ENCODE measurements at regions not wholly inside any gene's neighbourhood (a gene's known extent, or its start where the extent isn't known, plus 50 kb on each side); places are given as distances from the start of the nearest gene placed in this dataset.
A peak's percentile ranks its signal among the peaks of the same experiment; 100 is the strongest.

DNA sequence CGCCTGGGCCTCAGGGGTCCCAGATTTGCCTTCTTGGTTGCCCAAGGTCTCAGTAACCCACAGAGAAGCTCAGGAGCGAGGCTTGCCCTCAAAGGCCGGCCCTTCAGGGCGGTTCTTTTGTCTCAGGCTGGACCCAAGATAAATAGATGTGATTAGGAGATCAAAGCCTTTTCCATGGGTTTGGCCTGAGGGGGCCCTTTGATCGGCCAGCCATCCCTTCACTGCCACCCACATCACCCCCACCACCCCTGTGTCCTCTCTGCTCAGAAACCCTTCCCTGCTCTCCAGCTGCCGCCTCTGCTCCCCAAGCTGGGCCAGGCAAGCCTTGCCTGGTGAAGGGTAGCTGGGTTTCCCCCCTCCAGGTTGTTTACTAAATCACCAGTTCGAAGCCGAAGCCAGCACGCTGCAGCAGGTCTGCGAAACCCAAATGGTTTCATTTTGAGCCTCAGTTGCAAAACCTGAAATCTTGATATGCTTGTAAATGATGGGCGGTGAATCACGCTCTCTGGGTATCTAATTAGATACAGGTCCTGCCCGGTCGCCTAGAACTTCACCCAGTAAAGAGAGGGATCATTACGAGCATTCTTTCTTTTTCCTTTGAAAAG, 202.6 kb upstream of the BCOR start:
- Histone ChIP-seq H4K20me1 (ENCODE audit: control insufficient read depth, insufficient read depth) (no peaks in the 10 kb centered on the region), H3K36me3 (ENCODE audit: control insufficient read depth in 2 of 2, insufficient read depth in 2 of 2, low read length in 1 of 2) (no peaks in the 10 kb centered on the region), H3K9me3 (replicated peaks; ENCODE audit: control insufficient read depth, insufficient read depth, low read length) (peaks cover 2% of the 10 kb centered on the region; the same call in 2 of the 3 replicates), H3K79me2 (ENCODE audit: control insufficient read depth, insufficient read depth, low read length) (no peaks in the 10 kb centered on the region), H3K27me3 (replicated peaks in 1 of 2; ENCODE audit: control insufficient read depth in 2 of 2, insufficient read depth in 2 of 2, low read length in 1 of 2) (no peaks in the 10 kb centered on the region), H3K4me2 (ENCODE audit: control insufficient read depth, insufficient read depth) (peak overlapping the region; percentile 31; the same call in 1 of the 2 replicates), H3K4me1 (ENCODE audit: control insufficient read depth, insufficient read depth, low read length) (peaks cover 16% of the 10 kb centered on the region), H3K4me3 (no peak overlapping the region), H2AFZ (ENCODE audit: control insufficient read depth, low read depth, low read length) (peak overlapping the region; percentile 1; the same call in 1 of the 2 replicates), H3K9ac (ENCODE audit: control insufficient read depth, insufficient read depth, low read length) (peak overlapping the region; percentile 37; the same call in 1 of the 2 replicates), H3K27ac (ENCODE audit: control insufficient read depth, insufficient read depth) (peak overlapping the region; percentile 38; the same call in 1 of the 2 replicates)
- 12% methylated on average over 15 of the region's 15 CpGs for WGBS (ENCODE audit: insufficient coverage, insufficient replicate concordance, low lambda C conversion rate, missing lambda C conversion rate)
- BruUV-seq (replicated peaks): no TSS peak
- TF ChIP-seq TCF12 (IDR thresholded peaks at IDR 0.05; ENCODE audit: low read depth, low read length) (0 out of 2 replicates have a peak, but pooled peaks have one; percentile 29), MTA3 (IDR thresholded peaks at IDR 0.05; ENCODE audit: borderline replicate concordance, low read length) (no peak)
- intact Hi-C loops (cut with micrococcal nuclease; ENCODE audit: unreplicated experiment) (loop anchor here (2.0 to 5.0 kb wide), 2 partner anchors 128 to 168 kb away; no protein-coding TSS in a partner anchor), in situ Hi-C loops (cut with MboI) (no loop called here)
- ATAC-seq (peak; percentile 79), FAIRE-seq (no peak), DNase-seq (ENCODE audit: low read depth, low spot score) (no peak)
- CTCF ChIA-PET: interaction anchor here (0.7 kb wide), 1 partner anchor 14 kb away, joined by 3 read pairs; no protein-coding TSS in a partner anchor
- RAD21 ChIA-PET (ENCODE audit: unreplicated experiment): no interaction called here
- POLR2A ChIA-PET: no interaction called here
- SMC1A ChIA-PET (ENCODE audit: uncharacterized antibody, unreplicated experiment): interaction anchor here (1.5 kb wide), 1 partner anchor 11 kb away, joined by 4 read pairs; no protein-coding TSS in a partner anchor

DNA sequence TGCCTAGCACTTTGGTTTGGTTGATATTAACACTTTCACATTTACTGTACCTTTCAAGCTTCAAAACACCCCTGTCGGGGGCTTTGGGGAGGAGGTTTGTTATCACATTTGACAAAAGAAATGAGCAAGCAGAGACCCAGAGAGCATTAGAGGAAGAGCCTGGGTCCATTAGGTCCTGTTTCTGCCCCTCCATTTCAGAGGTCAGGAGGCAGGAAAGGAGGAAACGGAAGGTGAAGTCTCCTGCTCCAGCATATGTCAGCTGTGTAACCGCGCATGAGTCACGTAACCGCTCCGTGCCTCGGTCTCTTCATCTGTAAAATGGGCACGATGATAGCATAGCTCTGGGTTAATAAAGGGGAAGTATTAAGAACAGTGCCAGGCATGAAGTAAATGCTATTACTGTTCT, 201.9 kb upstream of the BCOR start:
- ATAC-seq: peak; percentile 84

More for the DNA sequence above, 201.9 kb upstream of the BCOR start:
- Histone ChIP-seq H3K79me2 (ENCODE audit: control insufficient read depth, insufficient read depth, low read length) (no peaks in the 10 kb centered on the region), H3K36me3 (ENCODE audit: control insufficient read depth in 2 of 2, insufficient read depth in 2 of 2, low read length in 1 of 2) (no peaks in the 10 kb centered on the region), H3K4me2 (ENCODE audit: control insufficient read depth, insufficient read depth) (peak overlapping the region; percentile 34), H3K9ac (ENCODE audit: control insufficient read depth, insufficient read depth, low read length) (no peak overlapping the region), H3K27me3 (replicated peaks in 1 of 2; ENCODE audit: control insufficient read depth in 2 of 2, insufficient read depth in 2 of 2, low read length in 1 of 2) (no peaks in the 10 kb centered on the region), H4K20me1 (ENCODE audit: control insufficient read depth, insufficient read depth) (no peaks in the 10 kb centered on the region), H3K9me3 (replicated peaks; ENCODE audit: control insufficient read depth, insufficient read depth, low read length) (peaks cover 2% of the 10 kb centered on the region; the same call in 2 of the 3 replicates), H3K27ac (ENCODE audit: control insufficient read depth, insufficient read depth) (0 out of 2 replicates have a peak overlapping the region, but pooled peaks have one; percentile 38), H2AFZ (ENCODE audit: control insufficient read depth, low read depth, low read length) (peak overlapping the region; percentile 0), H3K4me1 (ENCODE audit: control insufficient read depth, insufficient read depth, low read length) (peaks cover 16% of the 10 kb centered on the region), H3K4me3 (no peak overlapping the region)
- DNase-seq (ENCODE audit: low read depth, low spot score): no peak
- ChIA-PET SMC1A (ENCODE audit: uncharacterized antibody, unreplicated experiment) (no interaction called here), RAD21 (ENCODE audit: unreplicated experiment) (interaction anchor here (0.5 kb wide), 1 partner anchor 1065 kb away, joined by 3 read pairs; no protein-coding TSS in a partner anchor), POLR2A (no interaction called here), CTCF (interaction anchor here (0.7 kb wide), 1 partner anchor 14 kb away, joined by 3 read pairs; no protein-coding TSS in a partner anchor)
- TF ChIP-seq NFIC (IDR thresholded peaks at IDR 0.05; ENCODE audit: low read depth, low read length) (peak; percentile 22; the same call in 1 of the 2 replicates), SMARCA5 (IDR thresholded peaks at IDR 0.05) (peak; percentile 66; the same call in 1 of the 2 replicates), ASH2L (IDR thresholded peaks at IDR 0.05; ENCODE audit: borderline replicate concordance, low read depth) (no peak), RUNX3 (IDR thresholded peaks at IDR 0.05; ENCODE audit: low read length) (no peak; the same call in 1 of the 2 replicates), ZNF217 (IDR thresholded peaks at IDR 0.05) (peak; percentile 70; the same call in 1 of the 2 replicates), SPI1 (IDR thresholded peaks at IDR 0.05; ENCODE audit: borderline replicate concordance, insufficient read depth, low read depth, low read length) (no peak), TCF3 (IDR thresholded peaks at IDR 0.05; ENCODE audit: borderline replicate concordance, insufficient read depth, low read depth, low read length) (no peak), IKZF2 (IDR thresholded peaks at IDR 0.05) (peak in 1 of 2 experiments; percentile 15; a peak in 1 of 4 replicates), MYB (IDR thresholded peaks at IDR 0.05; ENCODE audit: borderline replicate concordance, low read depth, low read length) (no peak)
- TF ChIP-seq, protein P1, sequence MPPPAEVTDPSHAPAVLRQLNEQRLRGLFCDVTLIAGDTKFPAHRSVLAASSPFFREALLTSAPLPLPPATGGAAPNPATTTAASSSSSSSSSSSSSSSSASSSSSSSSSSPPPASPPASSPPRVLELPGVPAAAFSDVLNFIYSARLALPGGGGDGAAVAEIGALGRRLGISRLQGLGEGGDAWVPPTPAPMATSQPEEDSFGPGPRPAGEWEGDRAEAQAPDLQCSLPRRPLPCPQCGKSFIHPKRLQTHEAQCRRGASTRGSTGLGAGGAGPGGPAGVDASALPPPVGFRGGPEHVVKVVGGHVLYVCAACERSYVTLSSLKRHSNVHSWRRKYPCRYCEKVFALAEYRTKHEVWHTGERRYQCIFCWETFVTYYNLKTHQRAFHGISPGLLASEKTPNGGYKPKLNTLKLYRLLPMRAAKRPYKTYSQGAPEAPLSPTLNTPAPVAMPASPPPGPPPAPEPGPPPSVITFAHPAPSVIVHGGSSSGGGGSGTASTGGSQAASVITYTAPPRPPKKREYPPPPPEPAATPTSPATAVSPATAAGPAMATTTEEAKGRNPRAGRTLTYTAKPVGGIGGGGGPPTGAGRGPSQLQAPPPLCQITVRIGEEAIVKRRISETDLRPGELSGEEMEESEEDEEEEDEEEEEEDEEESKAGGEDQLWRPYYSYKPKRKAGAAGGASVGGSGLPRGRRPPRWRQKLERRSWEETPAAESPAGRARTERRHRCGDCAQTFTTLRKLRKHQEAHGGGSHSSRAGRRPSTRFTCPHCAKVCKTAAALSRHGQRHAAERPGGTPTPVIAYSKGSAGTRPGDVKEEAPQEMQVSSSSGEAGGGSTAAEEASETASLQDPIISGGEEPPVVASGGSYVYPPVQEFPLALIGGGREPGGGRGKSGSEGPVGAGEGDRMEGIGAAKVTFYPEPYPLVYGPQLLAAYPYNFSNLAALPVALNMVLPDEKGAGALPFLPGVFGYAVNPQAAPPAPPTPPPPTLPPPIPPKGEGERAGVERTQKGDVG (CRISPR knock-in tag; IDR thresholded peaks at IDR 0.05): no peak
- peak; percentile 86 for FAIRE-seq
- intact Hi-C loops (cut with micrococcal nuclease; ENCODE audit: unreplicated experiment): loop anchor here (2.0 to 5.0 kb wide), 2 partner anchors 127 to 169 kb away; no protein-coding TSS in a partner anchor
- 1% methylated on average over 9 of the region's 9 CpGs for WGBS (ENCODE audit: insufficient coverage, insufficient replicate concordance, low lambda C conversion rate, missing lambda C conversion rate)
- BruUV-seq (replicated peaks): no TSS peak
- in situ Hi-C loops (cut with MboI): no loop called here
